ENCODE measurements at regions not wholly inside any gene's neighbourhood (a gene's known extent, or its start where the extent isn't known, plus 50 kb on each side); places are given as distances from the start of the nearest gene placed in this dataset.

DNA sequence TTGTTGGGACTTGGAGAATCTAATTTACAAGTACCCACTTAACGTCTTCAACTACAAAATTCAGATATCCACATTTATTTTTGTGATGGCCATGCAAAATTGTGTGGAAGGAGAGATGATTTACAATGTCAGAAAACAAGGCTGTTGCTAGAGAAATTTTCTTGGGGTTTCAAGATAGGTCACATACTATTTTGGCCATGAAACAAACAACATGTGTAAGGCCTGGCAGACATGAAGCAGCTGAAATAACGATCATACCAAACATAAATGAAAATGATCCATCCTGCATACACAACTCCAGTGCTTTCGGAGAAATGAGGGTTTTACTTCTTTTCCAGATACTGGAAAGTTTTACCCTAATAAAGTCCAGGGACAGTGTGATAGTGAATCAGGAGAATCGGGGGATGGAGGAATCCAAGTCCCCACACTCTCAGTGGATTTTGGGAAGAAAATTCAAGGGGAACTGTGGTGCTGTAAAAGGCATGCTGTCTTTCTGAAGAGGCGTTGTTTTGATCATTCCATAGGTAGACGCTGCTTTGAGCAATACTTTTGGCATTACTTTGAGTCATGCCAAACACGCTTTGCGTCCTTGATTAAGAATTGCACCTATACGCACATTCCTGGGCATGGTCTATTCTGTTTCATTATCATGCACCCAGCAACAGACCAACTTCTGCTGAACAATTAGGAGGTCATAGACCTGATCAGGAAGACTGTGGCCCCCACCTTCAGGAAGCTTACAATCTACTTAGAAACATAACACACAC lies 79.4 kb downstream of the POU3F3 start:
- Histone ChIP-seq H2AFZ (ENCODE audit: low read length) (no peak overlapping the region), H3K27ac (ENCODE audit: insufficient read depth, low read length) (no peak overlapping the region), H3K4me1 (ENCODE audit: control insufficient read depth, extremely low read depth, insufficient read depth, low read length) (no peaks in the 10 kb centered on the region), H3K4me3 (replicated peaks in 1 of 4; ENCODE audit: control extremely low read depth in 1 of 4, insufficient read depth in 1 of 4, low read depth in 3 of 4, low read length in 4 of 4) (no peak overlapping the region), H3K9me3 (ENCODE audit: control insufficient read depth, insufficient read depth, low read depth, low read length) (no peaks in the 10 kb centered on the region), H4K20me1 (ENCODE audit: control insufficient read depth, extremely low read depth, insufficient read depth, low read length) (no peaks in the 10 kb centered on the region), H3K27me3 (ENCODE audit: control insufficient read depth, insufficient read depth, low read length) (no peaks in the 10 kb centered on the region), H3K9ac (ENCODE audit: insufficient read depth, low read length) (no peak overlapping the region), H3K79me2 (ENCODE audit: control insufficient read depth, insufficient read depth, low read length) (no peaks in the 10 kb centered on the region), H3K4me2 (ENCODE audit: extremely low read depth, insufficient read depth, low read length) (no peak overlapping the region), H3K36me3 (ENCODE audit: control insufficient read depth, insufficient read depth, low read length) (no peaks in the 10 kb centered on the region)
- no peak for DNase-seq (ENCODE audit: low read depth in 2 of 2)
- no peak for TF ChIP-seq EZH2 (IDR thresholded peaks at IDR 0.05; ENCODE audit: low read length, missing control alignments)
- TF ChIP-seq, protein P1, sequence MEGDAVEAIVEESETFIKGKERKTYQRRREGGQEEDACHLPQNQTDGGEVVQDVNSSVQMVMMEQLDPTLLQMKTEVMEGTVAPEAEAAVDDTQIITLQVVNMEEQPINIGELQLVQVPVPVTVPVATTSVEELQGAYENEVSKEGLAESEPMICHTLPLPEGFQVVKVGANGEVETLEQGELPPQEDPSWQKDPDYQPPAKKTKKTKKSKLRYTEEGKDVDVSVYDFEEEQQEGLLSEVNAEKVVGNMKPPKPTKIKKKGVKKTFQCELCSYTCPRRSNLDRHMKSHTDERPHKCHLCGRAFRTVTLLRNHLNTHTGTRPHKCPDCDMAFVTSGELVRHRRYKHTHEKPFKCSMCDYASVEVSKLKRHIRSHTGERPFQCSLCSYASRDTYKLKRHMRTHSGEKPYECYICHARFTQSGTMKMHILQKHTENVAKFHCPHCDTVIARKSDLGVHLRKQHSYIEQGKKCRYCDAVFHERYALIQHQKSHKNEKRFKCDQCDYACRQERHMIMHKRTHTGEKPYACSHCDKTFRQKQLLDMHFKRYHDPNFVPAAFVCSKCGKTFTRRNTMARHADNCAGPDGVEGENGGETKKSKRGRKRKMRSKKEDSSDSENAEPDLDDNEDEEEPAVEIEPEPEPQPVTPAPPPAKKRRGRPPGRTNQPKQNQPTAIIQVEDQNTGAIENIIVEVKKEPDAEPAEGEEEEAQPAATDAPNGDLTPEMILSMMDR (conservative IDR thresholded peaks at IDR 0.05 in 1 of 2, IDR thresholded peaks at IDR 0.05 in 1 of 2; ENCODE audit: low read depth in 1 of 2, low read length in 2 of 2): no peak

DNA sequence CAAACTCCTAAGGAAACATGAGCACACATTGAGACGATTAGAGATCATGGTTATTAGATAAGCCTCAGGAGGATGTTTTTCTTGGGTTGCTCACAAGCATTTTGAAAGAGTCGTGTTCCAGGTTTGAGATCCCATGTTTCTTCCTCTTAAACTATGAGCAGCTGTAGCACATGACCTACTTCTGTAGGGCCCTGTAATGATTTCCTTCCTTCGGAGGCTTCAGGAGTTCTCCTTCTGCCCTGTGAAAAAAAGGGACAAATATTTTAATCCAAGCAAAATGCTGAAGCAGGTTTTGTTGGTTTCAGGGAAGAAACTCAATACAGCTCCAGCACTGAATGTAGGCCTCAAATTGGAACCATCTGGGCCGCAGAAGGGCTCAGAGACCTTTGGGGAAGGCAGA lies 82.6 kb downstream of the POU3F3 start:
- no peaks in the 10 kb centered on the region for H3K27me3 ChIP-seq (ENCODE audit: control insufficient read depth, insufficient read depth, low read length)
- H3K4me2 ChIP-seq (ENCODE audit: extremely low read depth, insufficient read depth, low read length): no peak overlapping the region
- H3K9ac ChIP-seq (ENCODE audit: insufficient read depth, low read length): no peak overlapping the region
- no peaks in the 10 kb centered on the region for H3K4me1 ChIP-seq (ENCODE audit: control insufficient read depth, extremely low read depth, insufficient read depth, low read length)
- no peaks in the 10 kb centered on the region for H3K9me3 ChIP-seq (ENCODE audit: control insufficient read depth, insufficient read depth, low read depth, low read length)
- H2AFZ ChIP-seq (ENCODE audit: low read length): no peak overlapping the region
- H3K36me3 ChIP-seq (ENCODE audit: control insufficient read depth, insufficient read depth, low read length): no peaks in the 10 kb centered on the region
- no peaks in the 10 kb centered on the region for H4K20me1 ChIP-seq (ENCODE audit: control insufficient read depth, extremely low read depth, insufficient read depth, low read length)
- H3K27ac ChIP-seq (ENCODE audit: insufficient read depth, low read length): no peak overlapping the region
- no peaks in the 10 kb centered on the region for H3K79me2 ChIP-seq (ENCODE audit: control insufficient read depth, insufficient read depth, low read length)
- TF ChIP-seq, protein P1 (conservative IDR thresholded peaks at IDR 0.05 in 1 of 2, IDR thresholded peaks at IDR 0.05 in 1 of 2; ENCODE audit: low read depth in 1 of 2, low read length in 2 of 2): no peak
- no peak for TF ChIP-seq EZH2 (IDR thresholded peaks at IDR 0.05; ENCODE audit: low read length, missing control alignments)
- no peak overlapping the region for H3K4me3 ChIP-seq (replicated peaks in 1 of 4; ENCODE audit: control extremely low read depth in 1 of 4, insufficient read depth in 1 of 4, low read depth in 3 of 4, low read length in 4 of 4)
- DNase-seq (ENCODE audit: low read depth in 2 of 2): no peak

DNA sequence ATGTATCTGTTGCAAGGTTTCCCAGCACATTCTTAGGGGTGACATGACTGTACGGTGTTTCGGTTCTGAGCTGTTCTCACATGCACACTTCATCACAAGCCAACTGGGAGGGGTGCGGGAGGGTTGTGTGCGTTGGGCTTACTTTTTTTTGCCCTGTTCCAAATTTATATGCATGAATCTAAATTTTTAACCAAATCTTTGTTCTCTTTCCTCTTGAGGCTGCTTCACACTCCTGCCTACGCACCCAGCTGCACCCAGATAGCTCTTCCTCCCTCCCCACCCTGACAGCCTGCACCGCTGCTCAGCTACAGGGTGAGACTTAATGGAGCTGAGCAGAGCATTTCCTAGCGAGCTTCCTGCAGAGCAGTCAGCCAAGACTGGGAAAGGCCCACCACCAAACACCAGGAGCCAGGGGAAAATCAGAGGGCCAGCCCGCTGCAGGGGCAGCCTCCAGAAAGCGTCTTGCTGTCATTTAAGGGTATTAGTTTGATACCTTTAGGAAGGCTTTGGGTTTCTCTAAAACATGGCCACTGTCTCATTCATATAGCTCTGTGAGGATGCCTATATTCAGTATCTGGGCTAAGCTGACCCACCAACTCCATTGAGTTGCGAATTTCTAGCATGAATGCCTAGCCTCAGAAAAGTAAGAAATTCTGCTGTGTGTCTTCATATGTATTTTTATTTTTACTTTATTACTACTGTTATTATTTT lies 84.5 kb downstream of the POU3F3 start:
- H3K36me3 ChIP-seq (ENCODE audit: control insufficient read depth, insufficient read depth, low read length): no peaks in the 10 kb centered on the region
- no peaks in the 10 kb centered on the region for H3K79me2 ChIP-seq (ENCODE audit: control insufficient read depth, insufficient read depth, low read length)

More for the DNA sequence above, 84.5 kb downstream of the POU3F3 start:
- H3K27ac ChIP-seq (ENCODE audit: insufficient read depth, low read length): no peak overlapping the region
- TF ChIP-seq, protein P1 (conservative IDR thresholded peaks at IDR 0.05 in 1 of 2, IDR thresholded peaks at IDR 0.05 in 1 of 2; ENCODE audit: low read depth in 1 of 2, low read length in 2 of 2): no peak
- no peak for TF ChIP-seq EZH2 (IDR thresholded peaks at IDR 0.05; ENCODE audit: low read length, missing control alignments)
- H3K4me3 ChIP-seq (replicated peaks in 1 of 4; ENCODE audit: control extremely low read depth in 1 of 4, insufficient read depth in 1 of 4, low read depth in 3 of 4, low read length in 4 of 4): no peak overlapping the region
- H3K9ac ChIP-seq (ENCODE audit: insufficient read depth, low read length): no peak overlapping the region
- no peaks in the 10 kb centered on the region for H4K20me1 ChIP-seq (ENCODE audit: control insufficient read depth, extremely low read depth, insufficient read depth, low read length)
- DNase-seq (ENCODE audit: low read depth in 2 of 2): no peak
- no peak overlapping the region for H3K4me2 ChIP-seq (ENCODE audit: extremely low read depth, insufficient read depth, low read length)
- H3K9me3 ChIP-seq (ENCODE audit: control insufficient read depth, insufficient read depth, low read depth, low read length): no peaks in the 10 kb centered on the region
- no peak overlapping the region for H2AFZ ChIP-seq (ENCODE audit: low read length)
- H3K4me1 ChIP-seq (ENCODE audit: control insufficient read depth, extremely low read depth, insufficient read depth, low read length): no peaks in the 10 kb centered on the region
- no peaks in the 10 kb centered on the region for H3K27me3 ChIP-seq (ENCODE audit: control insufficient read depth, insufficient read depth, low read length)

Measured in fibroblast of lung (primary cell).